Smooth muscle cell (in vitro differentiated cells): ENCODE measurements at regions not wholly inside any gene's neighbourhood (a gene's known extent, or its start where the extent isn't known, plus 50 kb on each side); places are given as distances from the start of the nearest gene placed in this dataset.

Experiments used
- DNase-seq: peaks from one replicate; lab custom pipeline; 2025; ENCODE audit not compliant: unreplicated experiment; lab: John Stamatoyannopoulos, UW
- H2AFZ ChIP-seq: fragments of 200-600 bp; sonication (generic); 2 replicates; pipeline ENCODE4 v1.6.0; 2016; ENCODE audit warnings: antibody characterized with exemption, low read depth, mild to moderate bottlenecking
- H3F3A ChIP-seq: fragments of 200-600 bp; sonication (generic); 2 replicates; pipeline ENCODE4 v1.6.0; 2017; ENCODE audit warnings: antibody characterized with exemption, low read depth
- H3K27ac ChIP-seq: fragments of 200-600 bp; sonication (generic); 2 replicates; pipeline ENCODE4 v1.5.1; 2016; ENCODE audit warnings: low read depth, mild to moderate bottlenecking
- H3K27me3 ChIP-seq: fragments of 200-600 bp; sonication (generic); 2 replicates; pipeline ENCODE4 v1.6.1; 2016; ENCODE audit warnings: low read depth, mild to moderate bottlenecking
- H3K36me3 ChIP-seq: fragments of 200-600 bp; sonication (generic); 2 replicates; pipeline ENCODE4 v1.5.1; 2016; ENCODE audit warnings: low read depth
- H3K4me1 ChIP-seq: fragments of 200-600 bp; sonication (generic); 2 replicates; pipeline ENCODE4 v1.5.1; 2016; ENCODE audit warnings: low read depth
- H3K4me2 ChIP-seq: fragments of 200-600 bp; sonication (generic); 2 replicates; pipeline ENCODE4 v1.6.0; 2016; ENCODE audit warnings: mild to moderate bottlenecking
- H3K4me3 ChIP-seq: fragments of 200-600 bp; sonication (generic); 2 replicates; pipeline ENCODE4 v1.5.1; 2016; ENCODE audit warnings: mild to moderate bottlenecking
- H3K79me2 ChIP-seq: fragments of 200-600 bp; sonication (generic); 2 replicates; pipeline ENCODE4 v1.6.0; 2016; ENCODE audit warnings: low read depth, mild to moderate bottlenecking
- H3K9ac ChIP-seq: fragments of 200-600 bp; sonication (generic); 2 replicates; pipeline ENCODE4 v1.6.0; 2016; ENCODE audit warnings: low read depth
- H3K9me3 ChIP-seq: fragments of 200-600 bp; sonication (generic); replicated peaks from 2 replicates; pipeline ENCODE4 v1.5.1; 2016; ENCODE audit warnings: low read depth
- H4K20me1 ChIP-seq: fragments of 200-600 bp; sonication (generic); 2 replicates; pipeline ENCODE4 v1.6.0; 2016; ENCODE audit warnings: low read depth
- CTCF ChIP-seq: fragments of 200-600 bp; sonication (generic); IDR thresholded peaks from 2 replicates; pipeline ENCODE4 v1.5.1; 2017; ENCODE audit warnings: borderline replicate concordance, mild to moderate bottlenecking, antibody characterized with exemption; ENCODE audit not compliant: insufficient read depth, poor library complexity, severe bottlenecking
- WGBS: methylation state at CpG from one replicate; pipeline ENCODE4 v1.1.7; 2016; ENCODE audit warnings: low lambda C conversion rate; 5-methylcytosine and 5-hydroxymethylcytosine counted together

GRCh38 chr18:78765637-78766281, 213.9 kb upstream of the SALL3 start:
- H3K27ac ChIP-seq, result no peak overlapping the region
- no peaks in the 10 kb centered on the region for H3K36me3 ChIP-seq
- no peak for DNase-seq
- 94% methylated on average over 23 of the region's 23 CpGs for WGBS
- H3K27me3 ChIP-seq, result no peaks in the 10 kb centered on the region
- no peaks in the 10 kb centered on the region for H3K9me3 ChIP-seq
- H3F3A ChIP-seq, result no peaks in the 10 kb centered on the region
- no peak for TF ChIP-seq CTCF
- no peaks in the 10 kb centered on the region for H3K79me2 ChIP-seq
- H3K4me3 ChIP-seq, result no peak overlapping the region
- no peak overlapping the region for H2AFZ ChIP-seq
- H3K9ac ChIP-seq, result no peak overlapping the region
- H3K4me2 ChIP-seq, result no peak overlapping the region
- H4K20me1 ChIP-seq, result no peaks in the 10 kb centered on the region
- H3K4me1 ChIP-seq, result no peaks in the 10 kb centered on the region

GRCh38 chr18:78766651-78767533, 212.7 kb upstream of the SALL3 start:
- Histone ChIP-seq H2AFZ (no peak overlapping the region), H4K20me1 (no peaks in the 10 kb centered on the region), H3F3A (no peaks in the 10 kb centered on the region), H3K9me3 (no peaks in the 10 kb centered on the region), H3K27ac (no peak overlapping the region), H3K9ac (no peak overlapping the region), H3K4me3 (no peak overlapping the region), H3K4me2 (no peak overlapping the region), H3K36me3 (no peaks in the 10 kb centered on the region), H3K79me2 (no peaks in the 10 kb centered on the region), H3K27me3 (no peaks in the 10 kb centered on the region), H3K4me1 (no peaks in the 10 kb centered on the region)
- TF ChIP-seq CTCF, result no peak
- DNase-seq, result no peak
- 92% methylated on average over 31 of the region's 31 CpGs for WGBS

DNA sequence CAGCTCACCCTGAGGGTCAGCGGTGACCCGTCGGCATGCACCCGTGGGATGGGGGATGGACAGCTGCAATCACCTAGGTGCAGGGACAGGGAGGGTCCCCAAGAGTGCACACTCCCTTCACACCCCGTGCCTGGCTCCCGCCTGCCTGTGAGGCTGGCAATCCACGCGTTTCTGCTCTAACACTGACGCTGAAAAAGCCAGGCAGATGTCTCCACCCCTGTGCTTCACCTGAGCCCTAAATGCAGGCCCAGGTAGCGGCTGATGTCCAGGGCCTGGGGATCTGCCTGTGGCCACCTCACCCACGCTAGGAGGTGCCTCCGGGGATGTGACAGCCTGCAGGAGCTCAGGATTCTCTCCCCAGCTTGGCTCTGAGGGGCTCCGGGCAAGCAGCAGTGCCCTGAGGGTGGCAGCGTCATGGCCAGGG, 212.0 kb upstream of the SALL3 start:
- no peaks in the 10 kb centered on the region for H4K20me1 ChIP-seq
- H3K4me3 ChIP-seq, result no peak overlapping the region
- H3K4me1 ChIP-seq, result no peaks in the 10 kb centered on the region
- no peaks in the 10 kb centered on the region for H3K27me3 ChIP-seq
- WGBS, result 92% methylated on average over 14 of the region's 14 CpGs
- no peak overlapping the region for H3K27ac ChIP-seq
- no peak for DNase-seq
- no peak overlapping the region for H3K4me2 ChIP-seq
- H3K36me3 ChIP-seq, result no peaks in the 10 kb centered on the region
- no peaks in the 10 kb centered on the region for H3F3A ChIP-seq
- no peak for TF ChIP-seq CTCF
- H2AFZ ChIP-seq, result no peak overlapping the region
- H3K9me3 ChIP-seq, result no peaks in the 10 kb centered on the region
- no peaks in the 10 kb centered on the region for H3K79me2 ChIP-seq
- no peak overlapping the region for H3K9ac ChIP-seq

DNA sequence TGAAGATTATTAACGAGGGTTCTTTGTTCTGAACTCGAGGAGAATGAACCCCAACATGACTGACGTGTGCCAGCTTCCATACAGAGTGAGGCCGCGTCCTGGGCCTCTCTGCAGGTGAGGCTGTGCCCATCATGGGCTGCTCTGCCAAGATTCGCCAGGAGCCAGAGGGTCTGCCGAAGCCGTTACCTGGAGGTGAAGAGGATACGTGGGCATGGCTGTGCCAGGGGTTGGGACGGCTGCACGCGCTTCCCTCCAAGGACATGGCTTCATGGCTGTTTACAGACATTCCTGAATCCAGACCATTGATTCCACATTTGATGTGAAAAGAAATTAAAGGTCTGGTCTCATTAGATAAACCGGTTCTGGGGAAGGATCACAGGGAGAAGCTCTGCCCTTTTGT, 211.4 kb upstream of the SALL3 start:
- no peak overlapping the region for H3K4me2 ChIP-seq
- 97% methylated on average over 13 of the region's 13 CpGs for WGBS

More for the DNA sequence above, 211.4 kb upstream of the SALL3 start:
- Histone ChIP-seq H3K79me2 (no peaks in the 10 kb centered on the region), H3K4me1 (no peaks in the 10 kb centered on the region), H3K9ac (no peak overlapping the region), H3F3A (no peaks in the 10 kb centered on the region), H3K9me3 (no peaks in the 10 kb centered on the region), H3K27me3 (no peaks in the 10 kb centered on the region), H4K20me1 (no peaks in the 10 kb centered on the region), H2AFZ (no peak overlapping the region), H3K36me3 (no peaks in the 10 kb centered on the region), H3K27ac (no peak overlapping the region), H3K4me3 (no peak overlapping the region)
- no peak for TF ChIP-seq CTCF
- DNase-seq, result no peak
